HCT116 (cell line): ENCODE measurements at regions not wholly inside any gene's neighbourhood (a gene's known extent, or its start where the extent isn't known, plus 50 kb on each side); places are given as distances from the start of the nearest gene placed in this dataset.

Experiments
- CTCF ChIP-seq, 3 experiments: fragments of 200-600 bp in 1 of 3; sonication (generic) in 1 of 3; IDR thresholded peaks in 2 of 3; conservative IDR thresholded peaks in 1 of 3; 2 replicates each; pipeline ENCODE4 v1.5.1; 2012 to 2017; ENCODE audit warnings: low read depth in 2 of 3, low read length in 2 of 3, antibody characterized with exemption in 1 of 3, borderline replicate concordance in 1 of 3, control low read depth in 1 of 3, mild to moderate bottlenecking in 1 of 3, mixed read lengths in 1 of 3, mixed run types in 1 of 3, moderate library complexity in 1 of 3; ENCODE audit not compliant: insufficient read depth in 1 of 3
- EZH2 ChIP-seq: fragments of 200-600 bp; sonication (generic); IDR thresholded peaks from 2 replicates; pipeline ENCODE4 v1.6.1; 2017; ENCODE audit warnings: antibody characterized with exemption, mixed run types
- MAX ChIP-seq: IDR thresholded peaks from 2 replicates; pipeline ENCODE4 v1.6.1; 2012
- POLR2A ChIP-seq: IDR thresholded peaks from 2 replicates; pipeline ENCODE4 v1.7.0; 2011; ENCODE audit warnings: borderline replicate concordance; ENCODE audit not compliant: insufficient read depth, insufficient read length; ENCODE audit errors: extremely low read depth
- SIN3A ChIP-seq: IDR thresholded peaks from 2 replicates; pipeline ENCODE4 v1.6.1; 2012; ENCODE audit warnings: low read depth

GRCh38 chr12:97944576-97944975 lies 482.0 kb downstream of the RMST start:
- no peak for TF ChIP-seq CTCF (IDR thresholded peaks at IDR 0.05 in 2 of 3, conservative IDR thresholded peaks at IDR 0.05 in 1 of 3; ENCODE audit: borderline replicate concordance in 1 of 3, insufficient read depth in 1 of 3, low read depth in 2 of 3, low read length in 2 of 3)
- TF ChIP-seq EZH2 = no peak
- no peak for TF ChIP-seq POLR2A
- TF ChIP-seq SIN3A = no peak
- no peak for TF ChIP-seq MAX
